ENCODE measurements at regions not wholly inside any gene's neighbourhood (a gene's known extent, or its start where the extent isn't known, plus 50 kb on each side); places are given as distances from the start of the nearest gene placed in this dataset.

DNA sequence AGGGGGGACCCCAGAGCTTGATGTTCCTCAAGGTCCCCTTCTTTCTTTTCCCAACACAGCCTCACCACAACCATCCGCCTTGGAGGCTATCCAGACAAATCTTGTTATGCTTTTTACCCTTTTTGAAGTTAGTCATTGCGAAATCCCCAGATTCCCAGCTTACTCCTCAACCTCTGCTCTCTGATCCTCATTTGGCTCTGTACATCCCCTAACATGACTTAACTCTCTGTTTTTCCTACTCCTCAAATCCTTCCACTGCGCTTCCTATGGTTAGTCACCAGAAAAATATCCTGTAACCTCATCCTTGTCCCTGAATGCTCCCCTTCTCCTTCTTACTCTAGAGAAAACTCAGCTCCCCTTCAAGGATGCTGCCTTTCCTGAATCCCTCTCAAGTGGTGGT lies 189.1 kb upstream of the POU3F1 start:
- BruUV-seq (replicated peaks) = no TSS peak
- Mint-ChIP-seq H3K4me3 (ENCODE audit: low read depth, unreplicated experiment) (no peak overlapping the region), H3K27ac (ENCODE audit: unreplicated experiment) (no peak overlapping the region), H3K27me3 (ENCODE audit: unreplicated experiment) (peaks cover 54% of the 10 kb centered on the region), H3K4me1 (ENCODE audit: low read depth, unreplicated experiment) (no peaks in the 10 kb centered on the region), H3K9me3 (ENCODE audit: low read depth, unreplicated experiment) (no peaks in the 10 kb centered on the region), H3K36me3 (ENCODE audit: insufficient read depth, unreplicated experiment) (no peaks in the 10 kb centered on the region)
- DNase-seq = no peak
- intact Hi-C loops (cut with micrococcal nuclease; ENCODE audit: unreplicated experiment) = no loop called here
- CTCF ChIA-PET = no interaction called here
- TF ChIP-seq, protein P1, sequence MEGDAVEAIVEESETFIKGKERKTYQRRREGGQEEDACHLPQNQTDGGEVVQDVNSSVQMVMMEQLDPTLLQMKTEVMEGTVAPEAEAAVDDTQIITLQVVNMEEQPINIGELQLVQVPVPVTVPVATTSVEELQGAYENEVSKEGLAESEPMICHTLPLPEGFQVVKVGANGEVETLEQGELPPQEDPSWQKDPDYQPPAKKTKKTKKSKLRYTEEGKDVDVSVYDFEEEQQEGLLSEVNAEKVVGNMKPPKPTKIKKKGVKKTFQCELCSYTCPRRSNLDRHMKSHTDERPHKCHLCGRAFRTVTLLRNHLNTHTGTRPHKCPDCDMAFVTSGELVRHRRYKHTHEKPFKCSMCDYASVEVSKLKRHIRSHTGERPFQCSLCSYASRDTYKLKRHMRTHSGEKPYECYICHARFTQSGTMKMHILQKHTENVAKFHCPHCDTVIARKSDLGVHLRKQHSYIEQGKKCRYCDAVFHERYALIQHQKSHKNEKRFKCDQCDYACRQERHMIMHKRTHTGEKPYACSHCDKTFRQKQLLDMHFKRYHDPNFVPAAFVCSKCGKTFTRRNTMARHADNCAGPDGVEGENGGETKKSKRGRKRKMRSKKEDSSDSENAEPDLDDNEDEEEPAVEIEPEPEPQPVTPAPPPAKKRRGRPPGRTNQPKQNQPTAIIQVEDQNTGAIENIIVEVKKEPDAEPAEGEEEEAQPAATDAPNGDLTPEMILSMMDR (IDR thresholded peaks at IDR 0.05; ENCODE audit: unreplicated experiment) = no peak

DNA sequence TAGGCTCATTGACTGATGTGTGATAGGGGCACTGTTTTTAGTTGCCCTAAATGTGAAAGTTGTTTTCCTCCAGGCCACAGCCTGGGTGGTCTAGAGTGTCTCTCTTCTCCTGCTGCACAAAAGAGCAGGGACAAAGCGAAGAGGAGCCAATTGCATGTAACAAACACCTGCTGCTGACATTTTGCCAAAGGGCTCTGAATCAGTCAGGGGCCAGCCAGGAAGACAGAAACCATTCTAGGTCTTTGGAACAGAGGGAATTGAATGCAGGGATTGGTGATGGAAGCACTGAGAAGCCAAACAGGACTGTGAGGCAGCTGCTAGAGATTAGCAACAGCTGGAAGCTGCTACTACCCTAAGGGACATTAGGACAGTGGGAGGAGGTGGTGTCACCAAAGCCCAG lies 185.3 kb upstream of the POU3F1 start:
- DNase-seq = no peak
- Mint-ChIP-seq H3K9me3 (ENCODE audit: low read depth, unreplicated experiment) (no peaks in the 10 kb centered on the region), H3K27me3 (ENCODE audit: unreplicated experiment) (peaks cover 80% of the 10 kb centered on the region), H3K4me3 (ENCODE audit: low read depth, unreplicated experiment) (no peak overlapping the region), H3K36me3 (ENCODE audit: insufficient read depth, unreplicated experiment) (no peaks in the 10 kb centered on the region), H3K27ac (ENCODE audit: unreplicated experiment) (no peak overlapping the region), H3K4me1 (ENCODE audit: low read depth, unreplicated experiment) (no peaks in the 10 kb centered on the region)
- BruUV-seq (replicated peaks) = no TSS peak
- TF ChIP-seq, protein P1 (IDR thresholded peaks at IDR 0.05; ENCODE audit: unreplicated experiment) = no peak
- CTCF ChIA-PET = no interaction called here
- intact Hi-C loops (cut with micrococcal nuclease; ENCODE audit: unreplicated experiment) = no loop called here

DNA sequence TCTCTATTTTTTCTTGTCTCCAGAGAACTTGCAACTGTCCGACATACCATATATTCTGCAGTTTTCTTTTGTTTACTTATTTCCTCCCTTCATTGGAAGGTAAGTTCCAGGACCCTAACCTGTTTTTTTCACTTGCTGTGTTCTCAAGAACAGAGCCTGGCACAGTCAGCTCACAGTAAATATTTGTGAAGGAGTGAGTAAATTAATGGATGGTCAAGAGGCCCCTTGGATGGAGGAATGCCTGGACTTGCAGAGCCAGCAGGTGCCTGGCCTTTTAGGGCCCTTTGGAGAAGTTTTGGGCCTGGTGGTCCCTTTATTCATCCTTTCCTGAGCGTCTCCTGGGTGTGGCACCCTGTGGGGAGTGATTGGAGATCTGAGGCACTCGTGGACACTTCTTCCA lies 182.1 kb upstream of the POU3F1 start:
- no TSS peak for BruUV-seq (replicated peaks)
- TF ChIP-seq, protein P1 (IDR thresholded peaks at IDR 0.05; ENCODE audit: unreplicated experiment) = no peak
- H3K36me3 Mint-ChIP-seq (ENCODE audit: insufficient read depth, unreplicated experiment) = no peaks in the 10 kb centered on the region
- H3K4me1 Mint-ChIP-seq (ENCODE audit: low read depth, unreplicated experiment) = no peaks in the 10 kb centered on the region
- H3K9me3 Mint-ChIP-seq (ENCODE audit: low read depth, unreplicated experiment) = no peaks in the 10 kb centered on the region
- peaks cover 69% of the 10 kb centered on the region for H3K27me3 Mint-ChIP-seq (ENCODE audit: unreplicated experiment)
- no peak for DNase-seq
- CTCF ChIA-PET = interaction anchor here (0.6 kb wide), 1 partner anchor 677 kb away, joined by 7 read pairs; no protein-coding TSS in a partner anchor
- intact Hi-C loops (cut with micrococcal nuclease; ENCODE audit: unreplicated experiment) = no loop called here
- no peak overlapping the region for H3K4me3 Mint-ChIP-seq (ENCODE audit: low read depth, unreplicated experiment)
- no peak overlapping the region for H3K27ac Mint-ChIP-seq (ENCODE audit: unreplicated experiment)

DNA sequence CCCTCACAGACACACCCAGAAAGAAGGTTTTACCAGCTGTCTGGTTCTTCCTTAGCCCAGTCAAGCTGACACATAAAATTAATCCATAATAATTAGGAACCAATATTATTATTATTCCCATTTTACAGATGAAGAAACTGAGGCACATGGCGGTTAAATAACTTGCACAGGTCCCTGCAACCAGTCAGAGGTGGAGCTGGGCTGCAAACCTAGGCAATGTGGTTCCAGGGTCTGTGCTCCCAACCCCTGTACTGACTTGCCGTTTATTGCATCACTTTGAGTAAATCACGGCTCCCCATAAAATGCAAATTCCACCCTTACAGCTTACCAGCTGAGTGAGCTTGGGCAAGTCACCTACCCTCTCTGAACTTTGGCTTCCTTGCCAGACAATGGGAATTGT lies 179.2 kb upstream of the POU3F1 start:
- Mint-ChIP-seq H3K9me3 (ENCODE audit: low read depth, unreplicated experiment) (no peaks in the 10 kb centered on the region), H3K4me3 (ENCODE audit: low read depth, unreplicated experiment) (no peak overlapping the region), H3K27me3 (ENCODE audit: unreplicated experiment) (peaks cover 72% of the 10 kb centered on the region), H3K36me3 (ENCODE audit: insufficient read depth, unreplicated experiment) (no peaks in the 10 kb centered on the region), H3K27ac (ENCODE audit: unreplicated experiment) (no peak overlapping the region), H3K4me1 (ENCODE audit: low read depth, unreplicated experiment) (no peaks in the 10 kb centered on the region)
- intact Hi-C loops (cut with micrococcal nuclease; ENCODE audit: unreplicated experiment) = no loop called here
- CTCF ChIA-PET = no interaction called here
- TF ChIP-seq, protein P1 (IDR thresholded peaks at IDR 0.05; ENCODE audit: unreplicated experiment) = no peak
- no peak for DNase-seq
- BruUV-seq (replicated peaks) = no TSS peak

DNA sequence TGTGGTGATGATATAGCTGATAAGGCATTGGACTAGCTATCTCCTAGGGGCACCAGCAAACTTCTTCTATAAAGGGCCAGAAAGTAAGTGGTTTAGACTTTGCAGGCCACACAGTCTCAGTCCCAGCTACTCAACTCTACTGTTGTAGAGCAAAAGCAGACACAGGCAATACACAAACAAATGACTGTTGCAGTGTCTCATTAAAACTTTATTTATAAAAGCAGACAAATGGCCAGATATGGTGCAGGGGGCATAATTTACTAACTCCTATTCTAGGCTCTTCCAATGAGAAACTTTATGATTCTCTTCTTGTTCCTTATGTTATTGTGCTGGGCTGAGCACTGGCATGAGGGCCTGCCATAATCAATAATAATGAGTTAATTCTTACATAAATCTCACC lies 176.8 kb upstream of the POU3F1 start:
- CTCF ChIA-PET = no interaction called here
- BruUV-seq (replicated peaks) = no TSS peak

More for the DNA sequence above, 176.8 kb upstream of the POU3F1 start:
- Mint-ChIP-seq H3K27me3 (ENCODE audit: unreplicated experiment) (peaks cover 78% of the 10 kb centered on the region), H3K27ac (ENCODE audit: unreplicated experiment) (no peak overlapping the region), H3K36me3 (ENCODE audit: insufficient read depth, unreplicated experiment) (no peaks in the 10 kb centered on the region), H3K4me3 (ENCODE audit: low read depth, unreplicated experiment) (no peak overlapping the region), H3K9me3 (ENCODE audit: low read depth, unreplicated experiment) (no peaks in the 10 kb centered on the region), H3K4me1 (ENCODE audit: low read depth, unreplicated experiment) (no peaks in the 10 kb centered on the region)
- TF ChIP-seq, protein P1 (IDR thresholded peaks at IDR 0.05; ENCODE audit: unreplicated experiment) = no peak
- DNase-seq = no peak
- intact Hi-C loops (cut with micrococcal nuclease; ENCODE audit: unreplicated experiment) = no loop called here

Measured in Calu3 (cell line).